GM12891 (cell line): ENCODE measurements at regions not wholly inside any gene's neighbourhood (a gene's known extent, or its start where the extent isn't known, plus 50 kb on each side); places are given as distances from the start of the nearest gene placed in this dataset.

Experiments used
- PAX5 ChIP-seq: IDR thresholded peaks from 2 replicates; pipeline ENCODE4 v1.6.1; 2011; ENCODE audit warnings: low read length, moderate library complexity, mild to moderate bottlenecking; ENCODE audit not compliant: insufficient read depth, severe bottlenecking
- POLR2A ChIP-seq: IDR thresholded peaks from 2 replicates; pipeline ENCODE4 v1.6.1; 2011; ENCODE audit warnings: low read depth, low read length, control low read depth
- POLR2AphosphoS5 ChIP-seq: IDR thresholded peaks from 2 replicates; pipeline ENCODE4 v1.6.1; 2011; ENCODE audit warnings: low read depth, low read length, control low read depth
- POU2F2 ChIP-seq: IDR thresholded peaks from 2 replicates; pipeline ENCODE4 v1.6.1; 2011; ENCODE audit warnings: low read depth, mild to moderate bottlenecking, control low read depth, low read length, moderate library complexity
- SPI1 ChIP-seq: IDR thresholded peaks from 2 replicates; pipeline ENCODE4 v1.6.1; 2011; ENCODE audit warnings: low read depth, low read length, control low read depth
- TAF1 ChIP-seq: IDR thresholded peaks from 2 replicates; pipeline ENCODE4 v1.6.1; 2011; ENCODE audit warnings: low read depth, low read length, control low read depth

- no peak for TF ChIP-seq POLR2A
- no peak for TF ChIP-seq TAF1
- TF ChIP-seq POLR2AphosphoS5, result no peak
- TF ChIP-seq SPI1, result no peak
- TF ChIP-seq PAX5, result no peak
- TF ChIP-seq POU2F2, result no peak
These were observed 259.7 kb downstream of the CDH10 start for GRCh38 chr5:24385070-24385469.
